ENCODE measurements at regions not wholly inside any gene's neighbourhood (a gene's known extent, or its start where the extent isn't known, plus 50 kb on each side); places are given as distances from the start of the nearest gene placed in this dataset.

DNA sequence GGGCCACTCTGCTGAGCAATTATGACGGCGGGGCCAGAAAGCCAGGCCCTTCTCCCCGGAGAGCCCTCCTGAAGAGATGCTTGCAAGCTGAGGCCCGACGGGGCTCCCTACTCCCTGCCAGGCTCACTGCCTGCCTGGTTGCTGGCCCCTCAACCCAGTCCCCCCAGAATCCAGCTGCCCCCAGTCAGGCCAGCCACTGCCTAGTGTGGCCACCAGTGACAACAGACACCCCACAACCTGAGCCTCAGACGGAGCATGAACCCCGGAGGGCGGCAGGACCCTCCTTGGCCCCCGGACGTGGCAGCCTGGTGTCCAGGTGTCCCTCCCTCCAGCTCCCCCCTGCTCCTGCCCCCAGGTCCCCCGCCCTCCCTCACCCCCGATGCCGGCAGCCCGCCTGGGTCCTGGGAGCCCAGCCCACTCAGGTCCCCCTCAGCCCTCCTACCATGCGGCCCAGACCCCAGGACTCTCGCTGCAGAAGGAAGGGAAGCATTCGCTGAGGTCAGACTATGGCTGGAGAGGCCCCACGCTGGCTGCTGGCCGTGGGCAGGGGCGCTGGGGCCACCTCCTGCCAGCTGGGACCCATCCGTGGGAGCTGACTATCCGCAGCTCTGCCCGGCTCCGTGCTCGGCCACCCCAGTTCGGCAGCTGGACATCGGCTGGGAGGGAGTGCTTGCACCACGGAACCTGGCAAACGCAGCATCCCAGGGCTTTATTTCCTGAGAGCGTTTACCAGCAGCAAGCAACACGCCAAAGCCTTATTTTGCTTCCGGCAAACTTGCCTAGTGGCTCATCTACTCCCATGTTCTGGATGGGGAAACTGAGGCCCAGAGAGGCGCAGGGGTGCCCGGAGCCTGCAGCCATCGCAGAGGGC lies 89.8 kb downstream of the UNCX start:
- peaks cover 7% of the 10 kb centered on the region for H3K27me3 Mint-ChIP-seq
- H3K4me1 Mint-ChIP-seq, result no peaks in the 10 kb centered on the region
- no peaks in the 10 kb centered on the region for H3K36me3 Mint-ChIP-seq

GRCh38 chr7:1323178-1324027 lies 90.7 kb downstream of the UNCX start:
- Mint-ChIP-seq H3K4me3 (no peak overlapping the region), H3K9me3 (no peaks in the 10 kb centered on the region), H3K27ac (no peak overlapping the region), H3K36me3 (no peaks in the 10 kb centered on the region), H3K27me3 (peaks cover 7% of the 10 kb centered on the region), H3K4me1 (no peaks in the 10 kb centered on the region)

More for the DNA sequence above, 89.8 kb downstream of the UNCX start:
- Mint-ChIP-seq H3K4me3 (no peak overlapping the region), H3K9me3 (no peaks in the 10 kb centered on the region), H3K27ac (peak overlapping the region in 1 of 3 donors; percentile 23)

GRCh38 chr7:1324028-1324900 lies 91.6 kb downstream of the UNCX start:
- Mint-ChIP-seq H3K27ac (peak overlapping the region in 1 of 3 donors; percentile 50), H3K4me1 (no peaks in the 10 kb centered on the region), H3K4me3 (no peak overlapping the region), H3K36me3 (no peaks in the 10 kb centered on the region), H3K27me3 (peaks cover 7% of the 10 kb centered on the region), H3K9me3 (no peaks in the 10 kb centered on the region)

GRCh38 chr7:1325246-1325645 lies 92.6 kb downstream of the UNCX start:
- no peaks in the 10 kb centered on the region for H3K36me3 Mint-ChIP-seq
- H3K9me3 Mint-ChIP-seq, result no peaks in the 10 kb centered on the region
- H3K4me3 Mint-ChIP-seq, result no peak overlapping the region
- H3K27ac Mint-ChIP-seq, result no peak overlapping the region
- peaks cover 7% of the 10 kb centered on the region for H3K27me3 Mint-ChIP-seq
- no peaks in the 10 kb centered on the region for H3K4me1 Mint-ChIP-seq

DNA sequence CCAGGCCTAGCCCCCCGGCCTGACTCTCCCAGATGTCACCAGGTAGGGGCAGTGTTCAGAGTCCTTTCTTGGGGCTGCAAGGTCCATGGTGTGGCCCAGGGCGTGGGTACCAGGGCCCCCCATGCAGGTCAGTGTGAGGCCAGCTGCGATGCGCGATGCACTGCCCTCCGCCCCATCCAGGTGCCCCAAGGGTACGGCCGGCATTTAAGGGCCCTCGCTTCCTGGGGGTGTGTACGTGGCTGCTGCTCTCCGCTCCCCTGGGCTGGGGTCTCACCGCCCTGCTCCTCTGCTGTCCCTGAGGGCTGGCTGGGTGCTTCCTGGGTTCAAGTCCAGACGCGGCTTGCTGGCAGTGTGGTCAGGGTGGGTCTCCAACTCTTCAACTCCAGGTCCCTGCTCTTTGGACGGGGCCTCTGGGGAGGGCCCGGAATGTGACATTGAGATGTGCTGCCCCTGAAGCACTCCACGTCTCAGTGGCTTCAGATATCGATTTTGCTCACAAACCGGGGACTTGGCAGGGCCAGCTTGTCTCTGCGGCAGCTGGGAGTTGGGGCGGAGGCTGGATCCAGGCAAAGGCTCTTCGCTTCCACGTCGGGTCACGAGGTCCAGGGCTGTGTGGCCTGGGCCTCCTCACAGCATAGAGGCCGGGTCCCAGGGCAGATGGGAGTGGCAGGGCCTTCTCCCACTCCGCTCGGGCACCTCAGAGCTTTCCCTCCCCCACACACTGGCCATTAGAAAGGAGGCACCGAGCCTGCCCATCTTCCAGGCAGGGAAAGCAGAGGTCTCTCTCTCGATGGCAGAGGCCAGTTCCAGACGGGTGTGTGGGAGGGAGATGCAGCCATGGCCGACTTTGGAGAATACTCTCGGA lies 93.2 kb downstream of the UNCX start:
- no peaks in the 10 kb centered on the region for H3K4me1 Mint-ChIP-seq
- H3K9me3 Mint-ChIP-seq, result no peaks in the 10 kb centered on the region
- no peak overlapping the region for H3K27ac Mint-ChIP-seq
- no peak overlapping the region for H3K4me3 Mint-ChIP-seq
- peaks cover 8% of the 10 kb centered on the region for H3K27me3 Mint-ChIP-seq
- no peaks in the 10 kb centered on the region for H3K36me3 Mint-ChIP-seq

DNA sequence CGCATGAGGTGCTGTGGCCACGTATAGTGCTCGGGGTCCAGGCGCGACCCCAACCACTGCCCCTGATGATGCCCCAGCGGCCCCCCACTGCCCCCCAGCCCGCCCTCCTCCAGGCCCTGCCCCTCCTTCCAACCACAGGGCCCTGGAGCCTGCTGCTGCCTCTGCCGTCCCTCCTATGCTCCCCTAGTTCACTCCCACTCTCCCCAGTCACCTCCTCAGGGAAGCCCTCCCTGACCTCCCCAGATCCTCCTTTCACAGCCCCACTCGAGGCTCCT lies 93.8 kb downstream of the UNCX start:
- Mint-ChIP-seq H3K27ac (no peak overlapping the region), H3K9me3 (no peaks in the 10 kb centered on the region), H3K4me3 (no peak overlapping the region), H3K4me1 (no peaks in the 10 kb centered on the region), H3K36me3 (no peaks in the 10 kb centered on the region), H3K27me3 (peaks cover 8% of the 10 kb centered on the region)

DNA sequence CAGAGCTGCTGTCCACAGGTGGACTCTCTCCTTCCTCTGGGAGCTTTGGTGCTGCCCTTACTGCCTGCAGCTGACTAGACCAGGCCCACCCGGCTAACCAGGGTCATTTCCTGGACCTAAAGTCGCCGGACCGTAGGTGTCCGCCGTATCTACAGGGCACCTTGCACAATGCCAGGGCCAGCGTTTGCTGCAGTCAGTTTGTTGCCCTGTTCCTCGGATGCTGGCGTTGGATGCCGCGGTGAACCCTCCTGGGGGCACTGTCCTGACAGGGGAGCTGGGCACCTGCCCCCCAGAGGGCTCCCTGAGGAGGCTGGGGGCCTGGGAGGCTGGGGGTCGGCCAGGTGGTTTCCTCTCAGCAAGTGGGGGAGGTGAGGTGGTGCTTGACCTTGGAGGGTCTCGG lies 96.6 kb downstream of the UNCX start:
- H3K36me3 Mint-ChIP-seq, result no peaks in the 10 kb centered on the region
- H3K27me3 Mint-ChIP-seq, result peaks cover 9% of the 10 kb centered on the region
- no peak overlapping the region for H3K27ac Mint-ChIP-seq
- H3K4me3 Mint-ChIP-seq, result no peak overlapping the region
- H3K4me1 Mint-ChIP-seq, result no peaks in the 10 kb centered on the region
- peaks cover 0 to under 1% (median 0%) of the 10 kb centered on the region in 3 donors for H3K9me3 Mint-ChIP-seq

- H3K4me1 Mint-ChIP-seq, result no peaks in the 10 kb centered on the region
- H3K36me3 Mint-ChIP-seq, result no peaks in the 10 kb centered on the region
- H3K27me3 Mint-ChIP-seq, result peaks cover 9% of the 10 kb centered on the region
- no peak overlapping the region for H3K4me3 Mint-ChIP-seq
- H3K27ac Mint-ChIP-seq, result no peak overlapping the region
- H3K9me3 Mint-ChIP-seq, result peaks cover 0 to 2% (median 0%) of the 10 kb centered on the region in 3 donors
Measured at GRCh38 chr7:1329966-1330800, 97.5 kb downstream of the UNCX start.

- Mint-ChIP-seq H3K27ac (no peak overlapping the region), H3K36me3 (no peaks in the 10 kb centered on the region), H3K9me3 (peaks cover 0 to 5% (median 0%) of the 10 kb centered on the region in 3 donors), H3K4me1 (no peaks in the 10 kb centered on the region), H3K4me3 (no peak overlapping the region), H3K27me3 (peaks cover 10% of the 10 kb centered on the region)
Measured at GRCh38 chr7:1330801-1331425, 98.2 kb downstream of the UNCX start.

DNA sequence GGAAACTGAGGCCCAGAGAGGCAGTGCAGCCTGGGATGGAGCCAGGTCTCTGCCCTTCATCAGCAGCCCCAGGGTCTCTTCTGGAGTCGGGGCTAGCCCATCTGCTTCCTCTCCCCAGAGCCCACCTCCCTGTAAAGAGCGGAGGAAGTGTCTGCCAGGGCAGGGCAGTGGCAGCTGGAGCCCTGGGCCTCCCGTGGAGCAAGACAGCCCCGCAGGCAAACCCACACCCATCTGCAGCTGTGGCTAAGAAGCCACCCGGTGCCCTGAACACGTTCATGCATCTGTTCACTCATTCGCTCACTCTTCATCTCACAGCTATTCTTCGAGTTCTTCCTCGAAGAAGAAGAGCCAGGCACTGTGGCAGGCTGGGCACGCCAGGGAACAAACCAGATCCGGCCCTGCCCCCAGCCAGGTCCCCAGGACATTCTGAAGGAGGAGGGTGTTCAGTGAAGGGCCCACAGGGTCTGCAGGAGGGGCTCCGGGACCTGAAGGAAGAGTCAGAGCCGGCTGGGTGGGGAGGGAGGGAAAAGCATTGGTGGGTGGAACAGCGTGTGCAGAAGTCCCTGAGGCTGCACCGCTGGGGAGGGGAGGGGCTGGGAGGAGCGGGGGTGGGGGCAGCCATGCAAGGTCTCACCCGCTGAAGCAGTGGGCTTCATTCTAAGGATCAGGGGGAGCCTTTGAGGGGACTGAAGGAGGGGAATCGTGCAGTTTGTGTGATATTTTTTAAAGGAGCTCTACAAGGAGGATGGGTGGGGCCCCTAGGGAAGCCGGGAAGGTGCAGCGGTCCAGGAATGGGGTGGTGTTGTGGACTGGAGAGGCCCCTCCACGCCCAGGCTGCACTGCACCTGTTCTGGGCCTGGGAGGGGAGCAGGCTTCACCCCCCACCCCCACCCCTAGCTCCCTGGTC lies 99.1 kb downstream of the UNCX start:
- no peak overlapping the region for H3K4me3 Mint-ChIP-seq
- no peak overlapping the region for H3K27ac Mint-ChIP-seq
- H3K27me3 Mint-ChIP-seq, result peaks cover 10% of the 10 kb centered on the region
- H3K36me3 Mint-ChIP-seq, result no peaks in the 10 kb centered on the region
- no peaks in the 10 kb centered on the region for H3K4me1 Mint-ChIP-seq
- peaks cover 0 to 5% (median 0%) of the 10 kb centered on the region in 3 donors for H3K9me3 Mint-ChIP-seq

- peaks cover 13% of the 10 kb centered on the region for H3K27me3 Mint-ChIP-seq
- H3K36me3 Mint-ChIP-seq, result peaks cover 2% of the 10 kb centered on the region
- peaks cover 2 to 17% (median 10%) of the 10 kb centered on the region in 3 donors for H3K9me3 Mint-ChIP-seq
- no peaks in the 10 kb centered on the region for H3K4me1 Mint-ChIP-seq
- H3K27ac Mint-ChIP-seq, result no peak overlapping the region
- no peak overlapping the region for H3K4me3 Mint-ChIP-seq
Measured at GRCh38 chr7:1336509-1336908, 103.8 kb downstream of the UNCX start.

GRCh38 chr7:1339611-1340010 lies 106.9 kb downstream of the UNCX start:
- no peak overlapping the region for H3K4me3 Mint-ChIP-seq
- no peak overlapping the region for H3K27ac Mint-ChIP-seq
- H3K4me1 Mint-ChIP-seq, result no peaks in the 10 kb centered on the region
- H3K36me3 Mint-ChIP-seq, result peaks cover 3% of the 10 kb centered on the region
- peaks cover 2 to 17% (median 7%) of the 10 kb centered on the region in 3 donors for H3K9me3 Mint-ChIP-seq
- H3K27me3 Mint-ChIP-seq, result peaks cover 8% of the 10 kb centered on the region
